DOHH2 (cell line): ENCODE measurements at regions not wholly inside any gene's neighbourhood (a gene's known extent, or its start where the extent isn't known, plus 50 kb on each side); places are given as distances from the start of the nearest gene placed in this dataset.

Source experiments
- H3F3A ChIP-seq: fragments of 200-600 bp; sonication (generic), shearing (Covaris generic); 2 replicates; pipeline ENCODE4 v1.6.0; 2016; ENCODE audit warnings: antibody characterized with exemption, mild to moderate bottlenecking; ENCODE audit not compliant: control insufficient read depth, insufficient read depth
- H3K27ac ChIP-seq: fragments of 200-600 bp; sonication (generic); 2 replicates; pipeline ENCODE4 v1.5.1; 2014; ENCODE audit warnings: low read depth, mild to moderate bottlenecking, low read length, moderate library complexity
- H3K27me3 ChIP-seq: fragments of 200-600 bp; sonication (generic); 2 replicates; pipeline ENCODE4 v1.6.1; 2014; ENCODE audit warnings: mild to moderate bottlenecking, low read length, mixed read lengths; ENCODE audit not compliant: control insufficient read depth
- H3K36me3 ChIP-seq: fragments of 200-600 bp; sonication (generic); 2 replicates; pipeline ENCODE4 v1.6.1; 2014; ENCODE audit warnings: mild to moderate bottlenecking, low read length, moderate library complexity, mixed read lengths; ENCODE audit not compliant: control insufficient read depth
- H3K4me1 ChIP-seq: fragments of 200-600 bp; sonication (generic); 2 replicates; pipeline ENCODE4 v1.6.1; 2014; ENCODE audit warnings: mild to moderate bottlenecking, low read length, mixed read lengths; ENCODE audit not compliant: control insufficient read depth
- H3K4me2 ChIP-seq: fragments of 200-600 bp; sonication (generic); 2 replicates; pipeline ENCODE4 v1.6.0; 2014; ENCODE audit warnings: mild to moderate bottlenecking, low read length, moderate library complexity
- H3K4me3 ChIP-seq: fragments of 200-600 bp; sonication (generic); 2 replicates; pipeline ENCODE4 v1.5.1; 2014; ENCODE audit warnings: mild to moderate bottlenecking, low read length, mixed read lengths
- H3K79me2 ChIP-seq: fragments of 200-600 bp; sonication (generic); 2 replicates; pipeline ENCODE4 v1.6.1; 2014; ENCODE audit warnings: mild to moderate bottlenecking, low read length, mixed read lengths; ENCODE audit not compliant: control insufficient read depth
- H3K9me2 ChIP-seq: fragments of 200-600 bp; sonication (generic); replicated peaks from 2 replicates; pipeline ENCODE4 v1.6.1; 2014; ENCODE audit warnings: mild to moderate bottlenecking, low read length, mixed read lengths; ENCODE audit not compliant: control insufficient read depth
- H3K9me3 ChIP-seq: fragments of 200-600 bp; sonication (generic); 2 replicates; pipeline ENCODE4 v1.6.1; 2014; ENCODE audit warnings: antibody characterized with exemption, low read length, mixed read lengths; ENCODE audit not compliant: control insufficient read depth, insufficient read depth
- H4K20me1 ChIP-seq: fragments of 200-600 bp; sonication (generic); 2 replicates; pipeline ENCODE4 v1.6.0; 2014; ENCODE audit warnings: low read depth, mild to moderate bottlenecking, antibody characterized with exemption, low read length, moderate library complexity; ENCODE audit not compliant: control insufficient read depth, insufficient read depth
- CTCF ChIP-seq: fragments of 200-600 bp; sonication (generic); IDR thresholded peaks from one replicate; pipeline ENCODE4 v1.5.1; 2014; ENCODE audit warnings: antibody characterized with exemption, mild to moderate bottlenecking, low read depth, low read length; ENCODE audit not compliant: poor library complexity, severe bottlenecking
- EZH2phosphoT487 ChIP-seq: fragments of 200-600 bp; sonication (generic); IDR thresholded peaks from 2 replicates; pipeline ENCODE4 v1.6.1; 2017; ENCODE audit warnings: borderline replicate concordance, mild to moderate bottlenecking, antibody characterized with exemption, low read length, moderate library complexity, mixed read lengths

GRCh38 chr2:15856318-15856717 lies 84.0 kb upstream of the MYCN start:
- Histone ChIP-seq H3F3A (no peaks in the 10 kb centered on the region), H3K27me3 (no peaks in the 10 kb centered on the region), H3K36me3 (no peaks in the 10 kb centered on the region), H3K9me2 (no peaks in the 10 kb centered on the region), H3K27ac (no peak overlapping the region), H3K9me3 (no peaks in the 10 kb centered on the region), H4K20me1 (no peaks in the 10 kb centered on the region), H3K4me2 (no peak overlapping the region), H3K79me2 (no peaks in the 10 kb centered on the region), H3K4me1 (no peaks in the 10 kb centered on the region), H3K4me3 (no peak overlapping the region)
- no peak for TF ChIP-seq EZH2phosphoT487
- TF ChIP-seq CTCF = no peak

- Histone ChIP-seq H3K4me1 (no peaks in the 10 kb centered on the region), H3K9me3 (no peaks in the 10 kb centered on the region), H3K27me3 (no peaks in the 10 kb centered on the region), H3K4me3 (no peak overlapping the region), H4K20me1 (no peaks in the 10 kb centered on the region), H3K36me3 (no peaks in the 10 kb centered on the region), H3K9me2 (no peaks in the 10 kb centered on the region), H3K27ac (no peak overlapping the region), H3F3A (no peaks in the 10 kb centered on the region), H3K4me2 (no peak overlapping the region), H3K79me2 (no peaks in the 10 kb centered on the region)
- no peak for TF ChIP-seq CTCF
- TF ChIP-seq EZH2phosphoT487 = no peak
These were observed 81.9 kb upstream of the MYCN start for GRCh38 chr2:15858466-15858865.

- H3K79me2 ChIP-seq = no peaks in the 10 kb centered on the region
- TF ChIP-seq CTCF = no peak
- H3K9me3 ChIP-seq = no peaks in the 10 kb centered on the region
- H3K27ac ChIP-seq = no peak overlapping the region
- H3K4me2 ChIP-seq = no peak overlapping the region
- no peak overlapping the region for H3K4me3 ChIP-seq
- no peaks in the 10 kb centered on the region for H3K27me3 ChIP-seq
- H4K20me1 ChIP-seq = no peaks in the 10 kb centered on the region
- no peaks in the 10 kb centered on the region for H3K9me2 ChIP-seq
- H3K4me1 ChIP-seq = no peaks in the 10 kb centered on the region
- no peaks in the 10 kb centered on the region for H3K36me3 ChIP-seq
- no peaks in the 10 kb centered on the region for H3F3A ChIP-seq
These were observed 80.2 kb upstream of the MYCN start for GRCh38 chr2:15860051-15860663.

GRCh38 chr2:15860760-15861159 lies 79.6 kb upstream of the MYCN start:
- Histone ChIP-seq H3K36me3 (no peaks in the 10 kb centered on the region), H3K27me3 (no peaks in the 10 kb centered on the region), H3F3A (no peaks in the 10 kb centered on the region), H3K4me2 (no peak overlapping the region), H4K20me1 (no peaks in the 10 kb centered on the region), H3K27ac (no peak overlapping the region), H3K4me1 (no peaks in the 10 kb centered on the region), H3K9me2 (no peaks in the 10 kb centered on the region), H3K79me2 (no peaks in the 10 kb centered on the region), H3K4me3 (no peak overlapping the region), H3K9me3 (no peaks in the 10 kb centered on the region)
- TF ChIP-seq EZH2phosphoT487 = no peak
- no peak for TF ChIP-seq CTCF
